A673 (cell line): ENCODE measurements at regions not wholly inside any gene's neighbourhood (a gene's known extent, or its start where the extent isn't known, plus 50 kb on each side); places are given as distances from the start of the nearest gene placed in this dataset.

Source experiments
- BruUV-seq: library from RNA; stranded (reverse); fragments of 400-500 nt; replicated peaks from 2 replicates; lab custom pipeline; 2021; lab: Mats Ljungman, UMichigan
- CTCF ChIA-PET: fragments of 300-600 bp; sonication (Branson Sonifier 250); formaldehyde crosslinking; loops from one replicate; lab custom pipeline; 2022; ENCODE audit warnings: antibody characterized with exemption; lab: Charles Lee
- POLR2A ChIA-PET: fragments of 300-600 bp; sonication (Branson Sonifier 250); formaldehyde crosslinking; loops from one replicate; lab custom pipeline; 2022; ENCODE audit warnings: antibody characterized with exemption; ENCODE audit not compliant: low non-redundant PET; lab: Charles Lee
- DNase-seq: peaks from one replicate; pipeline ENCODE4 v3.0.0-alpha.2; 2015; ENCODE audit warnings: low spot score
- H3K27ac ChIP-seq: fragments of 200-600 bp; sonication (generic); 2 replicates; pipeline ENCODE4 v1.5.1; 2016; ENCODE audit warnings: mixed run types, low read depth, mild to moderate bottlenecking, mixed read lengths, antibody characterized with exemption, low read length; ENCODE audit not compliant: poor library complexity, severe bottlenecking
- H3K27me3 ChIP-seq: fragments of 200-600 bp; sonication (generic); replicated peaks from 2 replicates; pipeline ENCODE4 v1.6.1; 2017; ENCODE audit warnings: mixed run types, low read depth, mild to moderate bottlenecking, mixed read lengths, antibody characterized with exemption, low read length; ENCODE audit not compliant: insufficient read depth, poor library complexity
- H3K36me3 ChIP-seq: fragments of 200-600 bp; sonication (generic); 2 replicates; pipeline ENCODE4 v1.6.1; 2016; ENCODE audit warnings: mixed run types, mild to moderate bottlenecking, mixed read lengths, antibody characterized with exemption, low read length; ENCODE audit not compliant: insufficient read depth, poor library complexity, severe bottlenecking
- H3K4me1 ChIP-seq: fragments of 200-600 bp; sonication (generic); 2 replicates; pipeline ENCODE4 v1.6.1; 2017; ENCODE audit warnings: mixed run types, mild to moderate bottlenecking, mixed read lengths, antibody characterized with exemption, low read length; ENCODE audit not compliant: insufficient read depth, poor library complexity, severe bottlenecking
- H3K4me3 ChIP-seq: fragments of 200-600 bp; sonication (generic); 2 replicates; pipeline ENCODE4 v1.5.1; 2016; ENCODE audit warnings: low read depth, mixed run types, mild to moderate bottlenecking, mixed read lengths, low read length; ENCODE audit not compliant: poor library complexity, severe bottlenecking
- H3K9me3 ChIP-seq: fragments of 200-600 bp; sonication (generic); 2 replicates; pipeline ENCODE4 v1.6.1; 2016; ENCODE audit warnings: mixed run types, low read depth, mild to moderate bottlenecking, mixed read lengths, antibody characterized with exemption, low read length; ENCODE audit not compliant: poor library complexity, severe bottlenecking
- CTCF ChIP-seq: fragments of 300-800, 200-600 bp; sonication (generic); conservative IDR thresholded peaks from 2 replicates; pipeline ENCODE4 v1.5.1; 2017; ENCODE audit warnings: low read depth, mild to moderate bottlenecking, antibody characterized with exemption, low read length, moderate library complexity, mixed read lengths
- EZH2 ChIP-seq: fragments of 200-600 bp; sonication (generic); IDR thresholded peaks from 2 replicates; pipeline ENCODE4 v1.6.1; 2017; ENCODE audit warnings: borderline replicate concordance, low read depth, mild to moderate bottlenecking, mixed read lengths, antibody characterized with exemption, low read length; ENCODE audit not compliant: poor library complexity, severe bottlenecking
- intact Hi-C: fragments of 100-400 bp; cut with micrococcal nuclease; formaldehyde crosslinking; loops from one replicate; pipeline ENCODE4 v1.10.0; 2022; ENCODE audit not compliant: unreplicated experiment

GRCh38 chr6:25177500-25178028 is 101.6 kb upstream of the CARMIL1 start:
- Histone ChIP-seq H3K9me3 (no peaks in the 10 kb centered on the region), H3K27me3 (no peaks in the 10 kb centered on the region), H3K27ac (no peak overlapping the region), H3K36me3 (no peaks in the 10 kb centered on the region), H3K4me3 (no peak overlapping the region), H3K4me1 (peaks cover 8% of the 10 kb centered on the region)
- intact Hi-C loops: no loop called here
- POLR2A ChIA-PET: no interaction called here
- no TSS peak for BruUV-seq
- DNase-seq: no peak
- TF ChIP-seq CTCF (no peak), EZH2 (no peak)
- CTCF ChIA-PET: no interaction called here

- Histone ChIP-seq H3K4me1 (peaks cover 6% of the 10 kb centered on the region), H3K9me3 (no peaks in the 10 kb centered on the region), H3K27ac (no peak overlapping the region), H3K27me3 (no peaks in the 10 kb centered on the region), H3K4me3 (no peak overlapping the region), H3K36me3 (no peaks in the 10 kb centered on the region)
- TF ChIP-seq CTCF (no peak), EZH2 (no peak)
- ChIA-PET POLR2A (no interaction called here), CTCF (no interaction called here)
- no TSS peak for BruUV-seq
- no peak for DNase-seq
- intact Hi-C loops: no loop called here
Measured at GRCh38 chr6:25178336-25179035, 100.7 kb upstream of the CARMIL1 start.

GRCh38 chr6:25179051-25179778 is 100.0 kb upstream of the CARMIL1 start:
- H3K27ac ChIP-seq: no peak overlapping the region

More at GRCh38 chr6:25179051-25179778, 100.0 kb upstream of the CARMIL1 start:
- Histone ChIP-seq H3K27me3 (no peaks in the 10 kb centered on the region), H3K9me3 (no peaks in the 10 kb centered on the region), H3K4me3 (no peak overlapping the region), H3K36me3 (no peaks in the 10 kb centered on the region), H3K4me1 (peaks cover under 1% of the 10 kb centered on the region)
- ChIA-PET POLR2A (no interaction called here), CTCF (no interaction called here)
- TF ChIP-seq EZH2: no peak
- no peak for TF ChIP-seq CTCF
- no TSS peak for BruUV-seq
- intact Hi-C loops: no loop called here
- DNase-seq: no peak
